Activated T-helper 2 cell treated with anti-CD3 and anti-CD28 coated beads, Interferon-gamma antibody, Interleukin-2, Interleukin-4, amounts not matched to agents 10 μg/mL and 5 μg/mL and 100 μg/mL, durations not matched to agents 14 hours and 24 hours and 36 hours (primary cell): ENCODE measurements at regions not wholly inside any gene's neighbourhood (a gene's known extent, or its start where the extent isn't known, plus 50 kb on each side); places are given as distances from the start of the nearest gene placed in this dataset.

Experiments used
- DNase-seq: peaks from one replicate; pipeline ENCODE4 v3.0.0; 2021; ENCODE audit warnings: low spot score
- H3K27ac Mint-ChIP-seq: one replicate; pipeline ENCODE4 v1.8.0; 2021; ENCODE audit warnings: mixed read lengths
- H3K27me3 Mint-ChIP-seq: one replicate; pipeline ENCODE4 v1.8.0; 2021; ENCODE audit warnings: low read depth, mixed read lengths
- H3K36me3 Mint-ChIP-seq: one replicate; pipeline ENCODE4 v1.8.0; 2021; ENCODE audit warnings: low read depth, mixed read lengths
- H3K4me1 Mint-ChIP-seq: one replicate; pipeline ENCODE4 v1.8.0; 2021; ENCODE audit warnings: low read depth, mixed read lengths
- H3K4me3 Mint-ChIP-seq: one replicate; pipeline ENCODE4 v1.8.0; 2021; ENCODE audit warnings: low read depth, mild to moderate bottlenecking, moderate library complexity, mixed read lengths
- H3K9me3 Mint-ChIP-seq: one replicate; pipeline ENCODE4 v1.8.0; 2021; ENCODE audit warnings: mixed read lengths
- intact Hi-C: fragments of 100-400 bp; cut with micrococcal nuclease; formaldehyde crosslinking; loops from one replicate; pipeline ENCODE4 v1.15.1; 2023

GRCh38 chr10:52967806-52968795 lies 195.5 kb upstream of the MBL2 start:
- no peak overlapping the region for H3K27ac Mint-ChIP-seq
- no peaks in the 10 kb centered on the region for H3K36me3 Mint-ChIP-seq
- no peaks in the 10 kb centered on the region for H3K4me1 Mint-ChIP-seq
- no peaks in the 10 kb centered on the region for H3K9me3 Mint-ChIP-seq
- no peak for DNase-seq
- no peak overlapping the region for H3K4me3 Mint-ChIP-seq
- no peaks in the 10 kb centered on the region for H3K27me3 Mint-ChIP-seq
- intact Hi-C loops, result no loop called here

GRCh38 chr10:52966904-52967303 lies 194.3 kb upstream of the MBL2 start:
- H3K27me3 Mint-ChIP-seq, result no peaks in the 10 kb centered on the region
- H3K4me3 Mint-ChIP-seq, result no peak overlapping the region
- intact Hi-C loops, result no loop called here
- no peak overlapping the region for H3K27ac Mint-ChIP-seq
- no peaks in the 10 kb centered on the region for H3K9me3 Mint-ChIP-seq
- no peak for DNase-seq
- no peaks in the 10 kb centered on the region for H3K4me1 Mint-ChIP-seq
- H3K36me3 Mint-ChIP-seq, result no peaks in the 10 kb centered on the region

- Mint-ChIP-seq H3K4me1 (no peaks in the 10 kb centered on the region), H3K4me3 (no peak overlapping the region), H3K27ac (no peak overlapping the region), H3K9me3 (no peaks in the 10 kb centered on the region), H3K27me3 (no peaks in the 10 kb centered on the region), H3K36me3 (no peaks in the 10 kb centered on the region)
- no peak for DNase-seq
- intact Hi-C loops, result no loop called here
Observed at GRCh38 chr10:52965938-52966401, 193.4 kb upstream of the MBL2 start.

- Mint-ChIP-seq H3K4me1 (no peaks in the 10 kb centered on the region), H3K9me3 (no peaks in the 10 kb centered on the region), H3K36me3 (no peaks in the 10 kb centered on the region), H3K27me3 (no peaks in the 10 kb centered on the region), H3K27ac (no peak overlapping the region), H3K4me3 (no peak overlapping the region)
- intact Hi-C loops, result no loop called here
- DNase-seq, result no peak
Observed at GRCh38 chr10:52965509-52965908, 192.9 kb upstream of the MBL2 start.

GRCh38 chr10:52961323-52961722 lies 188.7 kb upstream of the MBL2 start:
- Mint-ChIP-seq H3K9me3 (no peaks in the 10 kb centered on the region), H3K27ac (no peak overlapping the region), H3K36me3 (no peaks in the 10 kb centered on the region), H3K4me3 (no peak overlapping the region), H3K4me1 (no peaks in the 10 kb centered on the region), H3K27me3 (no peaks in the 10 kb centered on the region)
- intact Hi-C loops, result no loop called here
- DNase-seq, result no peak

GRCh38 chr10:52959810-52960209 lies 187.2 kb upstream of the MBL2 start:
- intact Hi-C loops, result no loop called here
- H3K27me3 Mint-ChIP-seq, result no peaks in the 10 kb centered on the region
- H3K27ac Mint-ChIP-seq, result no peak overlapping the region
- no peaks in the 10 kb centered on the region for H3K4me1 Mint-ChIP-seq
- no peak for DNase-seq
- H3K4me3 Mint-ChIP-seq, result no peak overlapping the region
- H3K36me3 Mint-ChIP-seq, result no peaks in the 10 kb centered on the region
- peaks cover 2% of the 10 kb centered on the region for H3K9me3 Mint-ChIP-seq

- Mint-ChIP-seq H3K36me3 (no peaks in the 10 kb centered on the region), H3K4me3 (no peak overlapping the region), H3K27ac (no peak overlapping the region), H3K27me3 (no peaks in the 10 kb centered on the region), H3K9me3 (peaks cover 15% of the 10 kb centered on the region), H3K4me1 (no peaks in the 10 kb centered on the region)
- DNase-seq, result no peak
- intact Hi-C loops, result no loop called here
Observed at GRCh38 chr10:52956861-52957260, 184.3 kb upstream of the MBL2 start.

- no peak for DNase-seq
- H3K4me1 Mint-ChIP-seq, result no peaks in the 10 kb centered on the region
- H3K27me3 Mint-ChIP-seq, result no peaks in the 10 kb centered on the region
- no peak overlapping the region for H3K4me3 Mint-ChIP-seq
- no peak overlapping the region for H3K27ac Mint-ChIP-seq
- intact Hi-C loops, result no loop called here
- H3K36me3 Mint-ChIP-seq, result no peaks in the 10 kb centered on the region
- H3K9me3 Mint-ChIP-seq, result peaks cover 15% of the 10 kb centered on the region
Observed at GRCh38 chr10:52956461-52956860, 183.9 kb upstream of the MBL2 start.

GRCh38 chr10:52955337-52955736 lies 182.8 kb upstream of the MBL2 start:
- intact Hi-C loops, result no loop called here
- H3K27me3 Mint-ChIP-seq, result no peaks in the 10 kb centered on the region
- no peaks in the 10 kb centered on the region for H3K4me1 Mint-ChIP-seq
- no peak overlapping the region for H3K27ac Mint-ChIP-seq
- no peaks in the 10 kb centered on the region for H3K36me3 Mint-ChIP-seq
- H3K4me3 Mint-ChIP-seq, result no peak overlapping the region
- no peak for DNase-seq
- peaks cover 19% of the 10 kb centered on the region for H3K9me3 Mint-ChIP-seq

- H3K36me3 Mint-ChIP-seq, result no peaks in the 10 kb centered on the region
- intact Hi-C loops, result no loop called here
- peaks cover 28% of the 10 kb centered on the region for H3K9me3 Mint-ChIP-seq
Observed at GRCh38 chr10:52954407-52954806, 181.8 kb upstream of the MBL2 start.

GRCh38 chr10:52952391-52953055 lies 179.9 kb upstream of the MBL2 start:
- intact Hi-C loops, result no loop called here
- Mint-ChIP-seq H3K4me3 (no peak overlapping the region), H3K9me3 (peaks cover 28% of the 10 kb centered on the region), H3K36me3 (no peaks in the 10 kb centered on the region), H3K27me3 (no peaks in the 10 kb centered on the region), H3K4me1 (no peaks in the 10 kb centered on the region), H3K27ac (no peak overlapping the region)
- DNase-seq, result no peak

More at GRCh38 chr10:52954407-52954806, 181.8 kb upstream of the MBL2 start:
- no peaks in the 10 kb centered on the region for H3K4me1 Mint-ChIP-seq
- no peak overlapping the region for H3K27ac Mint-ChIP-seq
- DNase-seq, result no peak
- no peaks in the 10 kb centered on the region for H3K27me3 Mint-ChIP-seq
- H3K4me3 Mint-ChIP-seq, result no peak overlapping the region

- Mint-ChIP-seq H3K9me3 (peaks cover 28% of the 10 kb centered on the region), H3K4me3 (no peak overlapping the region), H3K36me3 (no peaks in the 10 kb centered on the region), H3K27ac (no peak overlapping the region), H3K27me3 (no peaks in the 10 kb centered on the region), H3K4me1 (no peaks in the 10 kb centered on the region)
- no peak for DNase-seq
- intact Hi-C loops, result no loop called here
Observed at GRCh38 chr10:52951824-52952223, 179.2 kb upstream of the MBL2 start.

GRCh38 chr10:52950578-52950977 lies 178.0 kb upstream of the MBL2 start:
- Mint-ChIP-seq H3K27me3 (no peaks in the 10 kb centered on the region), H3K4me3 (no peak overlapping the region), H3K27ac (no peak overlapping the region), H3K36me3 (no peaks in the 10 kb centered on the region), H3K9me3 (peaks cover 28% of the 10 kb centered on the region), H3K4me1 (no peaks in the 10 kb centered on the region)
- DNase-seq, result no peak
- intact Hi-C loops, result no loop called here
